GM23338 (cell line): ENCODE measurements at regions not wholly inside any gene's neighbourhood (a gene's known extent, or its start where the extent isn't known, plus 50 kb on each side); places are given as distances from the start of the nearest gene placed in this dataset.

ENCODE experiments used
- ATAC-seq: fragments of 200-7000 bp; cut with Tn5 transposase; 3 replicates; pipeline ENCODE4 v1.9.1; 2020
- DNase-seq: peaks from one replicate; pipeline ENCODE4 v3.0.0-alpha.2; 2015; ENCODE audit warnings: low spot score
- H2AFZ ChIP-seq: fragments of 200-600 bp; sonication (generic); 2 replicates; pipeline ENCODE4 v1.8.0; 2016; ENCODE audit warnings: antibody characterized with exemption, mild to moderate bottlenecking, moderate library complexity
- H3F3A ChIP-seq: fragments of 200-600 bp; sonication (generic); replicated peaks from 2 replicates; pipeline ENCODE4 v1.8.0; 2017; ENCODE audit warnings: antibody characterized with exemption, mixed run types, low read depth
- H3K27ac ChIP-seq: fragments of 200-600 bp; sonication (generic); 2 replicates; pipeline ENCODE4 v1.6.1; 2016; ENCODE audit warnings: low read depth
- H3K27me3 ChIP-seq: fragments of 200-600 bp; sonication (generic); 2 replicates; pipeline ENCODE4 v1.8.0; 2016; ENCODE audit warnings: mild to moderate bottlenecking, mixed run types, moderate library complexity; ENCODE audit not compliant: insufficient read depth
- H3K36me3 ChIP-seq: fragments of 200-600 bp; sonication (generic); 2 replicates; pipeline ENCODE4 v1.8.0; 2016; ENCODE audit warnings: mild to moderate bottlenecking; ENCODE audit not compliant: insufficient read depth
- H3K4me1 ChIP-seq: fragments of 200-600 bp; sonication (generic); 2 replicates; pipeline ENCODE4 v1.8.0; 2016; ENCODE audit warnings: mild to moderate bottlenecking, moderate library complexity; ENCODE audit not compliant: insufficient read depth
- H3K4me2 ChIP-seq: fragments of 200-600 bp; sonication (generic); 2 replicates; pipeline ENCODE4 v1.7.1; 2017; ENCODE audit warnings: mixed run types
- H3K4me3 ChIP-seq: fragments of 200-600 bp; sonication (generic); 2 replicates; pipeline ENCODE4 v1.6.1; 2016; ENCODE audit warnings: mixed run types
- H3K79me2 ChIP-seq: fragments of 200-600 bp; sonication (generic); replicated peaks from 2 replicates; pipeline ENCODE4 v1.8.0; 2017; ENCODE audit warnings: mild to moderate bottlenecking; ENCODE audit not compliant: insufficient read depth
- H3K9me2 ChIP-seq: fragments of 200-600 bp; sonication (generic); 2 replicates; pipeline ENCODE4 v1.8.0; 2017; ENCODE audit not compliant: insufficient read depth
- H4K20me1 ChIP-seq: fragments of 200-600 bp; sonication (generic); replicated peaks from 2 replicates; pipeline ENCODE4 v1.8.0; 2017; ENCODE audit warnings: mild to moderate bottlenecking; ENCODE audit not compliant: insufficient read depth
- H3K27ac Mint-ChIP-seq: 2 replicates; pipeline ENCODE4 v1.8.0; 2020; ENCODE audit warnings: inconsistent platforms, mild to moderate bottlenecking, moderate library complexity, mixed read lengths
- H3K27me3 Mint-ChIP-seq: 3 replicates; pipeline ENCODE4 v1.8.0; 2022; ENCODE audit warnings: low read depth, mild to moderate bottlenecking, moderate library complexity, mixed read lengths, inconsistent platforms; ENCODE audit not compliant: insufficient read depth, poor library complexity
- H3K36me3 Mint-ChIP-seq: 3 replicates; pipeline ENCODE4 v1.8.0; 2021; ENCODE audit warnings: low read depth, mild to moderate bottlenecking, inconsistent platforms, moderate library complexity, mixed read lengths
- H3K4me1 Mint-ChIP-seq: 3 replicates; pipeline ENCODE4 v1.8.0; 2020; ENCODE audit warnings: mild to moderate bottlenecking, inconsistent platforms, mixed read lengths
- H3K4me3 Mint-ChIP-seq: 3 replicates; pipeline ENCODE4 v1.8.0; 2021; ENCODE audit warnings: moderate library complexity, mild to moderate bottlenecking, inconsistent platforms, mixed read lengths
- H3K9me3 Mint-ChIP-seq: 3 replicates; pipeline ENCODE4 v1.8.0; 2020; ENCODE audit warnings: moderate library complexity, mild to moderate bottlenecking, inconsistent platforms, mixed read lengths
- CREB1 ChIP-seq: fragments of 250-450 bp; sonication (Bioruptor Pico); IDR thresholded peaks from 2 replicates; pipeline ENCODE4 v1.5.0; 2020; ENCODE audit warnings: low read depth, mild to moderate bottlenecking, moderate library complexity
- CTCF ChIP-seq, 2 experiments: fragments of 200-600 bp in 1 of 2; sonication (generic) in 1 of 2; conservative IDR thresholded peaks; 2 replicates each; pipeline versions ENCODE4 v1.5.1 to v1.6.1; 2016 to 2017; ENCODE audit warnings: antibody characterized with exemption in 2 of 2, low read depth in 2 of 2, mild to moderate bottlenecking in 2 of 2, moderate library complexity in 1 of 2
- ETS1 ChIP-seq: IDR thresholded peaks from 2 replicates; pipeline ENCODE4 v1.6.1; 2016; ENCODE audit warnings: antibody characterized with exemption
- EZH2 ChIP-seq: fragments of 200-600 bp; sonication (generic); IDR thresholded peaks from one replicate; pipeline ENCODE4 v1.8.0; 2017; ENCODE audit warnings: antibody characterized with exemption, mild to moderate bottlenecking, low read depth; ENCODE audit not compliant: unreplicated experiment
- EZH2phosphoT487 ChIP-seq: fragments of 200-600 bp; sonication (generic); IDR thresholded peaks from one replicate; pipeline ENCODE4 v1.8.1; 2018; ENCODE audit warnings: antibody characterized with exemption; ENCODE audit not compliant: unreplicated experiment
- JUNB ChIP-seq: IDR thresholded peaks from one replicate; pipeline ENCODE4 v1.6.1; 2016; ENCODE audit warnings: antibody characterized with exemption; ENCODE audit not compliant: unreplicated experiment
- NANOG ChIP-seq: IDR thresholded peaks from 2 replicates; pipeline ENCODE4 v1.6.1; 2016; ENCODE audit warnings: antibody characterized with exemption, borderline replicate concordance
- POLR2AphosphoS5 ChIP-seq: IDR thresholded peaks from 2 replicates; pipeline ENCODE4 v1.6.1; 2016; ENCODE audit warnings: antibody characterized with exemption, low read depth
- REST ChIP-seq: IDR thresholded peaks from one replicate; pipeline ENCODE4 v1.6.1; 2018; ENCODE audit warnings: antibody characterized with exemption; ENCODE audit not compliant: unreplicated experiment
- STAT1 ChIP-seq: IDR thresholded peaks from one replicate; pipeline ENCODE4 v1.6.1; 2016; ENCODE audit warnings: antibody characterized with exemption; ENCODE audit not compliant: unreplicated experiment
- ZNF114 ChIP-seq: fragments of 250-450 bp; sonication (Bioruptor Pico); IDR thresholded peaks from 2 replicates; pipeline ENCODE4 v1.5.0; 2020; ENCODE audit warnings: mild to moderate bottlenecking, moderate library complexity
- ZNF331 ChIP-seq: fragments of 250-450 bp; sonication (Bioruptor Pico); IDR thresholded peaks from 2 replicates; pipeline ENCODE4 v1.5.0; 2020; ENCODE audit warnings: low read depth, mild to moderate bottlenecking, moderate library complexity
- ZNF462 ChIP-seq: fragments of 250-450 bp; sonication (Bioruptor Pico); IDR thresholded peaks from 2 replicates; pipeline ENCODE4 v1.5.0; 2020; ENCODE audit warnings: mild to moderate bottlenecking, moderate library complexity

GRCh38 chr11:36809303-36809702 is 211.3 kb upstream of the RAG2 start:
- no peaks in the 10 kb centered on the region; the same call in 2 of the 3 replicates for H3K36me3 Mint-ChIP-seq
- no peaks in the 10 kb centered on the region for H3K4me1 Mint-ChIP-seq
- H3K9me2 ChIP-seq, result no peaks in the 10 kb centered on the region
- no peak for TF ChIP-seq POLR2AphosphoS5
- no peak for TF ChIP-seq JUNB
- TF ChIP-seq ZNF331 (CRISPR knock-in tag), result no peak
- TF ChIP-seq CTCF (conservative IDR thresholded peaks at IDR 0.05; ENCODE audit: low read depth in 2 of 2), result no peak
- TF ChIP-seq STAT1, result no peak
- no peak for TF ChIP-seq ETS1
- TF ChIP-seq EZH2phosphoT487, result no peak
- TF ChIP-seq ZNF114 (CRISPR knock-in tag), result no peak
- TF ChIP-seq NANOG, result no peak
- TF ChIP-seq EZH2, result no peak
- TF ChIP-seq CREB1, result no peak
- TF ChIP-seq REST, result no peak
- TF ChIP-seq ZNF462 (CRISPR knock-in tag), result no peak
- no peaks in the 10 kb centered on the region for H3K27me3 ChIP-seq
- no peak overlapping the region for H3K4me3 Mint-ChIP-seq
- no peaks in the 10 kb centered on the region for H3K4me1 ChIP-seq
- no peaks in the 10 kb centered on the region for H3K27me3 Mint-ChIP-seq
- H3K27ac ChIP-seq, result no peak overlapping the region
- H3K9me3 Mint-ChIP-seq, result peaks cover 77% of the 10 kb centered on the region
- H3K4me3 ChIP-seq, result no peak overlapping the region
- no peaks in the 10 kb centered on the region for H3K79me2 ChIP-seq
- no peak for DNase-seq
- no peak overlapping the region for H2AFZ ChIP-seq
- no peaks in the 10 kb centered on the region for H4K20me1 ChIP-seq
- ATAC-seq, result no peak
- H3K4me2 ChIP-seq, result no peak overlapping the region
- H3K36me3 ChIP-seq, result no peaks in the 10 kb centered on the region
- no peaks in the 10 kb centered on the region for H3F3A ChIP-seq
- no peak overlapping the region for H3K27ac Mint-ChIP-seq
